WTC11 (cell line): ENCODE measurements at regions not wholly inside any gene's neighbourhood (a gene's known extent, or its start where the extent isn't known, plus 50 kb on each side); places are given as distances from the start of the nearest gene placed in this dataset.

Experiments
- TF ChIP-seq, protein P1 (sequence below): sonication (generic); formaldehyde crosslinking; IDR thresholded peaks from 2 replicates; pipeline ENCODE4 v1.8.1; 2022; ENCODE audit warnings: low read depth, missing genetic modification reagents, borderline replicate concordance
- TF ChIP-seq, protein P2 (sequence below): fragments of 200-600 bp; IDR thresholded peaks from 2 replicates; pipeline ENCODE4 v1.8.0; 2022; ENCODE audit warnings: antibody characterized with exemption

DNA sequence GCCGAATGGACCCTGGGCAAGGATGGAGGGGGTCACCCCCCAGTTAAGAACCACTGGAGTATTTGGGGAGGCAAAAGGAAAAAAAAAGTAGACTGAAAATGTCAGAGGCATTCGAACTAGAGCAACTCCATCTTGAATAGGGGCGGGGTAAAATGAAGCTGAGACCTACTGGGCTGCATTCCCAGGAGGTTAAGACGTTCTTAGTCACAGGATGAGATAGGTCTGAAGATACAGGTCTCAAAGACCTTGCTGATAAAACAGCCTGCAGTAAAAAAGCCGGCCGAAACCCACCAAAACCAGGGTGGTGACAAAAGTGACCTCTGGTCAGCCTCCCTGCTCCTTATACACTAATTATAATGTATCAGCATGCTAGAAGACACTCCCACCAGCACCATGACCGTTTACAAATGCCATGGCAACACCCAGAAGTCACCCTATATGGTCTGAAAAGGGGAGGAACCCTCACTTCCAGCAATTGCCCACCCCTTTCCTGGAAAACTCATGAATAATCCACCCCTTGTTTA is 70.4 kb upstream of the KCNG1 start:
- TF ChIP-seq, protein P1, sequence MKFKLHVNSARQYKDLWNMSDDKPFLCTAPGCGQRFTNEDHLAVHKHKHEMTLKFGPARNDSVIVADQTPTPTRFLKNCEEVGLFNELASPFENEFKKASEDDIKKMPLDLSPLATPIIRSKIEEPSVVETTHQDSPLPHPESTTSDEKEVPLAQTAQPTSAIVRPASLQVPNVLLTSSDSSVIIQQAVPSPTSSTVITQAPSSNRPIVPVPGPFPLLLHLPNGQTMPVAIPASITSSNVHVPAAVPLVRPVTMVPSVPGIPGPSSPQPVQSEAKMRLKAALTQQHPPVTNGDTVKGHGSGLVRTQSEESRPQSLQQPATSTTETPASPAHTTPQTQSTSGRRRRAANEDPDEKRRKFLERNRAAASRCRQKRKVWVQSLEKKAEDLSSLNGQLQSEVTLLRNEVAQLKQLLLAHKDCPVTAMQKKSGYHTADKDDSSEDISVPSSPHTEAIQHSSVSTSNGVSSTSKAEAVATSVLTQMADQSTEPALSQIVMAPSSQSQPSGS (CRISPR knock-in tag), result no peak
- TF ChIP-seq, protein P2, sequence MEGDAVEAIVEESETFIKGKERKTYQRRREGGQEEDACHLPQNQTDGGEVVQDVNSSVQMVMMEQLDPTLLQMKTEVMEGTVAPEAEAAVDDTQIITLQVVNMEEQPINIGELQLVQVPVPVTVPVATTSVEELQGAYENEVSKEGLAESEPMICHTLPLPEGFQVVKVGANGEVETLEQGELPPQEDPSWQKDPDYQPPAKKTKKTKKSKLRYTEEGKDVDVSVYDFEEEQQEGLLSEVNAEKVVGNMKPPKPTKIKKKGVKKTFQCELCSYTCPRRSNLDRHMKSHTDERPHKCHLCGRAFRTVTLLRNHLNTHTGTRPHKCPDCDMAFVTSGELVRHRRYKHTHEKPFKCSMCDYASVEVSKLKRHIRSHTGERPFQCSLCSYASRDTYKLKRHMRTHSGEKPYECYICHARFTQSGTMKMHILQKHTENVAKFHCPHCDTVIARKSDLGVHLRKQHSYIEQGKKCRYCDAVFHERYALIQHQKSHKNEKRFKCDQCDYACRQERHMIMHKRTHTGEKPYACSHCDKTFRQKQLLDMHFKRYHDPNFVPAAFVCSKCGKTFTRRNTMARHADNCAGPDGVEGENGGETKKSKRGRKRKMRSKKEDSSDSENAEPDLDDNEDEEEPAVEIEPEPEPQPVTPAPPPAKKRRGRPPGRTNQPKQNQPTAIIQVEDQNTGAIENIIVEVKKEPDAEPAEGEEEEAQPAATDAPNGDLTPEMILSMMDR, result no peak
